Skeletal muscle satellite cell (primary cell): ENCODE measurements at regions not wholly inside any gene's neighbourhood (a gene's known extent, or its start where the extent isn't known, plus 50 kb on each side); places are given as distances from the start of the nearest gene placed in this dataset.
"Not testable (repeated sequence)": the region's sequence is repeated elsewhere in the genome, so short reads cannot be mapped to it uniquely, and the experiment has no call there.

Experiments used
- H3K27me3 ChIP-seq: 2 replicates; pipeline ENCODE4 v1.7.0; 2013; ENCODE audit warnings: low read length; ENCODE audit not compliant: control insufficient read depth, insufficient read depth
- H3K36me3 ChIP-seq: 2 replicates; pipeline ENCODE4 v1.7.0; 2013; ENCODE audit warnings: mild to moderate bottlenecking, control low read depth, low read length; ENCODE audit not compliant: insufficient read depth
- H3K4me1 ChIP-seq: 2 replicates; pipeline ENCODE4 v1.7.0; 2013; ENCODE audit warnings: low read length; ENCODE audit not compliant: control insufficient read depth, insufficient read depth
- H3K4me2 ChIP-seq: 2 replicates; pipeline ENCODE4 v1.7.0; 2013; ENCODE audit warnings: mild to moderate bottlenecking, low read length
- H3K4me3 ChIP-seq: 2 replicates; pipeline ENCODE4 v1.7.0; 2013; ENCODE audit warnings: low read length
- H3K9ac ChIP-seq: 2 replicates; pipeline ENCODE4 v1.7.0; 2013; ENCODE audit warnings: mild to moderate bottlenecking, low read depth, low read length, moderate library complexity
- H3K9me3 ChIP-seq: replicated peaks from 2 replicates; pipeline ENCODE4 v1.7.0; 2013; ENCODE audit warnings: mild to moderate bottlenecking, control low read depth, low read length

- H3K9ac ChIP-seq, H3K4me1 ChIP-seq, H3K36me3 ChIP-seq, H3K4me3 ChIP-seq, H3K4me2 ChIP-seq, H3K27me3 ChIP-seq: not testable (repeated sequence)
- H3K9me3 ChIP-seq, result peaks cover 18% of the 10 kb centered on the region
These were observed 174.3 kb upstream of the TPTE start for GRCh38 chr21:10346933-10347615.

- H3K4me3 ChIP-seq, H3K27me3 ChIP-seq, H3K4me2 ChIP-seq, H3K36me3 ChIP-seq, H3K4me1 ChIP-seq, H3K9ac ChIP-seq: not testable (repeated sequence)
- H3K9me3 ChIP-seq, result peaks cover 18% of the 10 kb centered on the region
These were observed 173.7 kb upstream of the TPTE start for GRCh38 chr21:10347675-10348074.

GRCh38 chr21:10348150-10348549 lies 173.2 kb upstream of the TPTE start:
- H3K4me1 ChIP-seq, H3K9ac ChIP-seq, H3K4me3 ChIP-seq, H3K36me3 ChIP-seq, H3K4me2 ChIP-seq, H3K27me3 ChIP-seq: not testable (repeated sequence)
- peaks cover 17% of the 10 kb centered on the region for H3K9me3 ChIP-seq

- H3K36me3 ChIP-seq, H3K4me3 ChIP-seq, H3K4me2 ChIP-seq, H3K27me3 ChIP-seq, H3K4me1 ChIP-seq, H3K9ac ChIP-seq: not testable (repeated sequence)
- peaks cover 17% of the 10 kb centered on the region for H3K9me3 ChIP-seq
These were observed 166.4 kb upstream of the TPTE start for GRCh38 chr21:10354851-10355578.

- peaks cover 16% of the 10 kb centered on the region for H3K9me3 ChIP-seq
- not testable (repeated sequence) for H3K4me2 ChIP-seq, H3K27me3 ChIP-seq, H3K9ac ChIP-seq, H3K4me1 ChIP-seq, H3K4me3 ChIP-seq, H3K36me3 ChIP-seq
These were observed 162.3 kb upstream of the TPTE start for GRCh38 chr21:10359120-10359519.

GRCh38 chr21:10359911-10360310 lies 161.5 kb upstream of the TPTE start:
- H3K9me3 ChIP-seq, result peaks cover 13% of the 10 kb centered on the region
- not testable (repeated sequence) for H3K4me3 ChIP-seq, H3K36me3 ChIP-seq, H3K4me2 ChIP-seq, H3K27me3 ChIP-seq, H3K4me1 ChIP-seq, H3K9ac ChIP-seq

GRCh38 chr21:10361214-10361736 lies 160.1 kb upstream of the TPTE start:
- H3K4me3 ChIP-seq, H3K36me3 ChIP-seq, H3K27me3 ChIP-seq, H3K4me2 ChIP-seq, H3K4me1 ChIP-seq, H3K9ac ChIP-seq: not testable (repeated sequence)
- peaks cover 13% of the 10 kb centered on the region for H3K9me3 ChIP-seq

- H3K9me3 ChIP-seq, result peaks cover 13% of the 10 kb centered on the region
- not testable (repeated sequence) for H3K36me3 ChIP-seq, H3K9ac ChIP-seq, H3K4me1 ChIP-seq, H3K4me2 ChIP-seq, H3K4me3 ChIP-seq, H3K27me3 ChIP-seq
These were observed 158.6 kb upstream of the TPTE start for GRCh38 chr21:10362816-10363215.

GRCh38 chr21:10363321-10363720 lies 158.1 kb upstream of the TPTE start:
- H3K4me1 ChIP-seq, H3K9ac ChIP-seq, H3K36me3 ChIP-seq, H3K4me3 ChIP-seq, H3K4me2 ChIP-seq, H3K27me3 ChIP-seq: not testable (repeated sequence)
- H3K9me3 ChIP-seq, result peaks cover 14% of the 10 kb centered on the region

- not testable (repeated sequence) for H3K4me2 ChIP-seq, H3K9ac ChIP-seq, H3K27me3 ChIP-seq, H3K4me1 ChIP-seq, H3K4me3 ChIP-seq, H3K9me3 ChIP-seq, H3K36me3 ChIP-seq
These were observed 155.2 kb upstream of the TPTE start for GRCh38 chr21:10366210-10366609.

GRCh38 chr21:10367586-10367985 lies 153.8 kb upstream of the TPTE start:
- not testable (repeated sequence) for H3K9ac ChIP-seq, H3K27me3 ChIP-seq, H3K4me3 ChIP-seq, H3K4me2 ChIP-seq, H3K36me3 ChIP-seq, H3K4me1 ChIP-seq, H3K9me3 ChIP-seq

GRCh38 chr21:10368323-10368798 lies 153.0 kb upstream of the TPTE start:
- not testable (repeated sequence) for H3K4me1 ChIP-seq, H3K9me3 ChIP-seq, H3K27me3 ChIP-seq, H3K4me3 ChIP-seq, H3K9ac ChIP-seq, H3K4me2 ChIP-seq, H3K36me3 ChIP-seq
